Right ventricle myocardium inferior (tissue), 1 donor: ENCODE measurements at regions not wholly inside any gene's neighbourhood (a gene's known extent, or its start where the extent isn't known, plus 50 kb on each side); places are given as distances from the start of the nearest gene placed in this dataset.

ENCODE experiments used
- ATAC-seq: fragments of 200-7000 bp; cut with Tn5 transposase; one replicate; pipeline ENCODE4 v1.9.1; 2020; ENCODE audit warnings: mild to moderate bottlenecking, moderate library complexity
- DNase-seq: peaks from one replicate; pipeline ENCODE4 v3.0.0; 2021; ENCODE audit errors: missing footprints
- intact Hi-C: fragments of 100-400 bp; cut with DNase I; formaldehyde crosslinking; loops from one replicate; pipeline ENCODE4 v1.11.0; 2022
- donor health status: DM: no; HTN: yes; CAD: no; lungs with severe emphysema.

- intact Hi-C loops, result no loop called here
- ATAC-seq (peak; percentile 31), DNase-seq (no peak)
These were observed 287.5 kb upstream of the DAB1 start for GRCh38 chr1:57711326-57711725.

DNA sequence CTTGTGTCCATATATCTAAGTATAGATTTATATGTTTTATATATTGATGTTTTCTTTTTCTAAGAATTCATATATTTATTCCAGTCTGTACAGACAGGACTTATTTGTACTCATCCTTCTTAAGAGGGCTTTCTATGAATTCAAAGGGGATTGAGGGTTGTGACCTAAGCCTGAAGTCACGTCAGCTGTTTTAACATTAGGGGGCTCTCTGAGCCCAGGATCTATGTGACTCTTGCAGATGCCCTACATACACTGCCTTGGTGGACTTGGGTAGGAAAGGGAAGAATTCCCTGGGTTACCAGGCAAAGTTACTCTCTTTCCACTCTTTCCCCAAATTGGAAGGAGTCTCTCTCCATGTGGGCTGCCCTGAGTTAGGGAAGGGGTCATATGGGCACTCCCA lies 283.8 kb upstream of the DAB1 start:
- intact Hi-C loops, result no loop called here
- ATAC-seq (no peak), DNase-seq (no peak)

- intact Hi-C loops, result no loop called here
- ATAC-seq (no peak), DNase-seq (no peak)
These were observed 281.0 kb upstream of the DAB1 start for GRCh38 chr1:57704811-57705210.

DNA sequence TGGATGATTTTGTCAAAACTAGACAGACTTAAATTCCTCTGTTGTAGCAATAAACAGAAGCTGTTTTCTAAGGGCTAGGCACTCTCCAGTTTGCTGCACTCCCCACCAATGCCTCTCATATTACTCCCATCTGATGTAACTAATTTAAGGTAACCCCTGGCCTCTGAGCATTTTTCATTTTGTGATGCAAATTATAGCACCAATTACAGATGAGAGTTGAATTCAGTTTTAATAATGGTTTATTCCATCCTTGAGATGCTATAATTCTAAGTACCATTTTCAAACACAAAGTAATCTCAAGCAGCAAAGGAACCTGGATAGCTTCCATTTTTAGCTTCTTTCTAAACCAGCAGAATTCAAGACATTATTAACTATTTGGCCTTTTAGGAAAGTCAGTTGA lies 280.4 kb upstream of the DAB1 start:
- ATAC-seq (no peak), DNase-seq (no peak)
- intact Hi-C loops, result no loop called here

DNA sequence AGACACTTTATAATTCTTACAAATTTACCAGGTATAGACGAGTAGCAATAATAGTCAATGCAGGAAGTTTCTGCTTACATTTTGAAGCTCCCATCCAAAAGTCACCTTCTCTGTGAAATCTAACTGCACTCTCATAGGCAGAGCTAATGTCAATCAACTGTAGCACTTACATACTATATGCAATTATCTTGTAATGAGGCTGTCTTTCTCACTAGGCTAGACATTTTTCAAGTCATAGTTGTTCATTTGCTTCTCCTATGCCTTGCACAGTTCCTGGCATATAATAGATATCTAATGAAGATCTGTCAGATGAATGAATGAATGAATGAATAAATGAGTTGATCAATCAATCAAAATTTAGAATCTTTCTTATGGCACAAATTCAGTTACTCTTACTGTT lies 273.0 kb upstream of the DAB1 start:
- intact Hi-C loops, result no loop called here
- ATAC-seq, result no peak
- DNase-seq, result no peak

- intact Hi-C loops, result no loop called here
- no peak for ATAC-seq
- no peak for DNase-seq
These were observed 272.2 kb upstream of the DAB1 start for GRCh38 chr1:57696043-57696442.

- no peak for DNase-seq
- intact Hi-C loops, result no loop called here
- no peak for ATAC-seq
These were observed 262.4 kb upstream of the DAB1 start for GRCh38 chr1:57686306-57686705.

GRCh38 chr1:57683037-57683942 lies 259.4 kb upstream of the DAB1 start:
- ATAC-seq (no peak), DNase-seq (no peak)
- intact Hi-C loops, result no loop called here

DNA sequence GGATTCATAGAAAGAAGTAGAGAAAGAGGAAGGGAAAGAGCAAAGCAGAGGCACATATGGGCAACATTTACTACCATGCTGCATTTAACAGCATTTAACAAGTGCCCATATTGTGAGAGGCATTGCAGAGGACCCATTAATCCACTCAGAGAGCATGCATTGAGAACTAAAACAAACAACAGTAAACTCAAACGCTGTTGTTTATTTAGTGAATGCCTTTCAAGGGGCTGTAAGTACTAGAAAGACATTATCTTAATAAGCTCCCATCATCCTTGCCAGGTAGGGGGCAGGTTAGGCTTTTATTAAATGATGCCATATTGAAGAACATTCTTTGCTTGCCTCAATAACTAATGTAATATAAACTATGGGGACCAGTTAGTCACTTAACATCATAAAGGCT lies 254.3 kb upstream of the DAB1 start:
- ATAC-seq, result no peak

DNA sequence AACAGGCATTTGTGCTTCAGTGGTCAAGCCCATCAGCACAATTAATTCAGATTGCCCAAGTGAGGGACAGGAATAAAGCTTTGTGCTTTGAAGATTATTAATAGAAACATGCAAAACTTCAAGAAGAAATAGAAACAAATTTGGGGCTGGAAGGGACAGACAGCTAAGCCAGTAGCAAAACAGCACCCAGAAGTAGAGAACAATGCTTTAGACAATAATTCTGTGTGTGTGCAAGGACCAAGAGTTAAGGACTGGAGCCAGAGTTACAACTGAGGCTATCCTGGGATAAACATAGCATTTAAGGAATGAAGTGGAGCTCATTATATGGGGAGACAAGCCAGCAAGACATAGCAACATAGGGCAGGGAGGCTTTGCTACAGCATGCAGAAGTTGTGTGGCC lies 251.9 kb upstream of the DAB1 start:
- no peak for DNase-seq

More for the DNA sequence above, 254.3 kb upstream of the DAB1 start:
- no peak for DNase-seq
- intact Hi-C loops, result no loop called here

DNA sequence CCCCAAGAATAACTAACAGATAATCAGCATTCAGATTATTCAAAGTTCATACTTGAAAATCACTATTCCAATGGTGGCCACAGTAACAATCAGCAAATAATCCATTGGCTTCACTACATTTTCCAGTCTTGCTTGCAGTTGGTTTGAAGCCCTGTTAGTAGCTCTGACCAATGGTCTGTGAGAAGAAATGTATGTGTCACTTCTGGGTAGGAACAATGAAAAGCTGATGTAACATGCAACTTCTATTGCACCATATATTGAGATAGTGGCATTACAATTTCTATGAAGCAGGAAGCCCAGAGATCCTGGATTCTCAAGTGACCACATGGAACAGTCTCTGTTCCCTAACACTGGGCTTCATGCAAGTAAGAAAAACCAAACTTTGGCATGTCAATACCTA lies 250.9 kb upstream of the DAB1 start:
- DNase-seq (no peak), ATAC-seq (no peak)
- intact Hi-C loops, result no loop called here

More for the DNA sequence above, 251.9 kb upstream of the DAB1 start:
- no peak for ATAC-seq
- intact Hi-C loops, result no loop called here

DNA sequence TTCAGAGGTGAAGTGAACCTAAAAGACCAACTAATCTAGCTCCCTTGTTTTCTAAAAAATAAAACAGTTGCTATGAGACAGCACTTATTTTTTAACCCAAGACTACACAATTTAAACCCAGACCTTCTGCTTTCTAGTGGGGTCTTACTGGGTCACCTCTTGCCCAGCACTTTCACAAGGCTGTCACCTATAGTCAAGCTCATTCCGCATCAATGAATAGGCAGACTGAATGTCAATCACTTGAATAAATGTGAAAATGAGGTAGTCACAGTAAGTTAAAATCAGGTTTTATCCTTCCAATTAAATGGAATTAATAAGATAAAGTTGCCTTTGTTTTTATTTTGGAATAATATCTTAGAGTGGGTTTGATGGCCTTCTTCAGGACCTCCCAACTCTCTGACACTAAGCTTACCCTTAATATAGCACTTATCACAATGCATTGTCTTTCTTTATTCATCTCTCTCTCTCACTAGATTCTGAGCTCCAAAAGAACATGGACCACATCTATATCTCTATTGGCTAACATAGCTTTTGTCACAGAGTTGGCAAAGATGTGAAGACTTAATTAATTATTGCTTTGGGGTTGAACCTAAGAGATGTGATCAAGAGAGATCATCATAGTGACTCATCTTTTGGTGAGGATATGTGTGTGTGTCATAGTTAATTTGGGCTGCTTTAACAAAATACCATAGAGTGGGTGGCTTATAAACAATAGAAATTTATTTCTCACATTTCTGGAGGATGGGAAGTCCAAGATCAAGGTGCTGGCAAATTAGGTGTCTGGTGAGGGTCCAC lies 248.7 kb upstream of the DAB1 start:
- ATAC-seq (no peak), DNase-seq (no peak)
- intact Hi-C loops, result no loop called here

DNA sequence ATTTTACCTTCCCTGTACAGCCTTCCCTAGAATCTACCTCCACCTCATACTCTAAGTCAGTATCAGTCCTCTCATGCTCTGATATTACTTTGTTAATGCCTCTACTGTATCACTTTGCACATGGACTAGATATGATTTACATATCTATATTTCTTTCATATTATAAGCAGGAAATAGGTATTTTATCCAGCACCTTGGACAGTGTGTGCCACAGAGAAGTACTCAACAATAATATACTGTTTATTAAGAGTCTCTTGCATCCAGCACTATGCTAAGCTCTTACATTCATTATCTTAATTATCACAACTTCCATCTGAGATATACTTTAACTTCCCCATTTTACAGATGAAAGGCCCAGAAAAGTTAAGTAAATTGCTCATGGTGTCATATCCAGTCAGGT lies 247.9 kb upstream of the DAB1 start:
- intact Hi-C loops, result no loop called here
- DNase-seq (no peak), ATAC-seq (no peak)

DNA sequence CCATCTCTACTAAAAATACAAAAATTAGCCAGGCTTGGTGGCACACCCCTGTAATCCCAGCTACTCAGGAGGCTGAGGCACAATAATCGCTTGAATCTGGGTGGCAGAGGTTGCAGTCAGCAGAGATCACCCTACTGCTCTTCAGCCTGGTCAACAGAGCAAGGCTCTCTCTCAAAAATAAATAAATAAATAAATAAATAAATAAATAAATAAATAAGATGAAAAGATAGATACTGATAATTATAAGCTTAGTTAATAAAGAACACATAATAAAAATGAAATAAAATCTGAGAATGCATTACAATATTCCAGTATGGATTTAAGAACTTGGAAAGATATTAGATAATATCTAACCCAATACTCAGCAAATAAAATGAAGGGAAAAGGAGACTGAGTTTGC lies 235.9 kb upstream of the DAB1 start:
- DNase-seq, result no peak
- intact Hi-C loops, result no loop called here
- ATAC-seq, result no peak

- ATAC-seq (no peak), DNase-seq (no peak)
- intact Hi-C loops, result no loop called here
These were observed 231.3 kb upstream of the DAB1 start for GRCh38 chr1:57655161-57655560.

- intact Hi-C loops, result no loop called here
- no peak for ATAC-seq
- DNase-seq, result no peak
These were observed 220.8 kb upstream of the DAB1 start for GRCh38 chr1:57644667-57645066.

GRCh38 chr1:57638239-57638638 lies 214.4 kb upstream of the DAB1 start:
- intact Hi-C loops, result no loop called here
- DNase-seq, result no peak

GRCh38 chr1:57637155-57637554 lies 213.3 kb upstream of the DAB1 start:
- DNase-seq (no peak), ATAC-seq (no peak)
- intact Hi-C loops, result no loop called here

More at GRCh38 chr1:57638239-57638638, 214.4 kb upstream of the DAB1 start:
- ATAC-seq, result no peak

GRCh38 chr1:57633881-57634280 lies 210.0 kb upstream of the DAB1 start:
- ATAC-seq, result no peak
- no peak for DNase-seq
- intact Hi-C loops, result no loop called here

DNA sequence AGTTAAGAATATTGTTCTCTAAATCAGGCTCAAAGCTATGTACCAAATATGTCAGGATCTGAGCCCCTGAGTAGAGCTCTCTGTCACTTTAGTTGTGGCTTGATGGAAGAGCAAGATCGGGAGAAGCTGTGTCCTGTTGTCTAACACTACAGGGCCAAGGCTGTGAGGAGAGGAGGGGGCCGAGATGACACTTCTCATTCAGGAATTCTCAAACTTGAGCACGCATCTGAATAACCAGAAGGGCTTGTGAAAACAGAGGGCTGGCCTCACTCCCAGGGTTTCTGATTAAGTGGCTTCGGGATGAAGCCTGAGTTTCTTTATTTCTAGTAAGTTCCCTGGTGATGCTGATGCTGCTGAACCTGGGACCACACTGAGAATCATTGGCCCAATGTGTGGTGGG lies 209.2 kb upstream of the DAB1 start:
- no peak for ATAC-seq
- intact Hi-C loops, result no loop called here
- DNase-seq, result no peak
